ENCODE measurements at regions not wholly inside any gene's neighbourhood (a gene's known extent, or its start where the extent isn't known, plus 50 kb on each side); places are given as distances from the start of the nearest gene placed in this dataset.

GRCh38 chr14:86515195-86515594 is 985.3 kb downstream of the FLRT2 start:
- H3K27me3 ChIP-seq (ENCODE audit: insufficient read depth), result no peaks in the 10 kb centered on the region
- H3K4me1 Mint-ChIP-seq, result no peaks in the 10 kb centered on the region
- no peaks in the 10 kb centered on the region for H3K79me2 ChIP-seq (replicated peaks; ENCODE audit: insufficient read depth)
- TF ChIP-seq NANOG (IDR thresholded peaks at IDR 0.05; ENCODE audit: borderline replicate concordance) (no peak), ZNF114 (CRISPR knock-in tag; IDR thresholded peaks at IDR 0.05) (no peak), STAT1 (IDR thresholded peaks at IDR 0.05; ENCODE audit: unreplicated experiment) (no peak), ZNF462 (CRISPR knock-in tag; IDR thresholded peaks at IDR 0.05) (no peak), ETS1 (IDR thresholded peaks at IDR 0.05) (no peak), EZH2 (IDR thresholded peaks at IDR 0.05; ENCODE audit: low read depth, unreplicated experiment) (no peak), CREB1 (CRISPR knock-in tag; IDR thresholded peaks at IDR 0.05; ENCODE audit: low read depth) (no peak), EZH2phosphoT487 (IDR thresholded peaks at IDR 0.05; ENCODE audit: unreplicated experiment) (no peak), REST (IDR thresholded peaks at IDR 0.05; ENCODE audit: unreplicated experiment) (no peak), CTCF (conservative IDR thresholded peaks at IDR 0.05; ENCODE audit: low read depth in 2 of 2) (no peak), JUNB (IDR thresholded peaks at IDR 0.05; ENCODE audit: unreplicated experiment) (no peak), ZNF331 (CRISPR knock-in tag; IDR thresholded peaks at IDR 0.05; ENCODE audit: low read depth) (no peak), POLR2AphosphoS5 (IDR thresholded peaks at IDR 0.05; ENCODE audit: low read depth) (no peak)
- no peaks in the 10 kb centered on the region for H3K4me1 ChIP-seq (ENCODE audit: insufficient read depth)
- no peaks in the 10 kb centered on the region for H3K36me3 Mint-ChIP-seq (ENCODE audit: low read depth)
- H2AFZ ChIP-seq, result no peak overlapping the region
- no peak overlapping the region for H3K4me3 ChIP-seq
- no peaks in the 10 kb centered on the region for H3K9me2 ChIP-seq (ENCODE audit: insufficient read depth)
- no peaks in the 10 kb centered on the region for H3K36me3 ChIP-seq (ENCODE audit: insufficient read depth)
- DNase-seq (ENCODE audit: low spot score) (no peak), ATAC-seq (no peak)
- no peaks in the 10 kb centered on the region for H4K20me1 ChIP-seq (replicated peaks; ENCODE audit: insufficient read depth)
- no peak overlapping the region for H3K4me2 ChIP-seq
- H3K27me3 Mint-ChIP-seq (ENCODE audit: insufficient read depth, low read depth, poor library complexity), result peaks cover 3% of the 10 kb centered on the region
- no peak overlapping the region for H3K4me3 Mint-ChIP-seq
- no peaks in the 10 kb centered on the region for H3F3A ChIP-seq (replicated peaks; ENCODE audit: low read depth)
- no peak overlapping the region for H3K27ac Mint-ChIP-seq
- H3K27ac ChIP-seq (ENCODE audit: low read depth), result no peak overlapping the region
- no peaks in the 10 kb centered on the region for H3K9me3 Mint-ChIP-seq

Measured in GM23338 (cell line).